GM12878 (cell line): ENCODE measurements at regions not wholly inside any gene's neighbourhood (a gene's known extent, or its start where the extent isn't known, plus 50 kb on each side); places are given as distances from the start of the nearest gene placed in this dataset.

Experiments
- ASH2L ChIP-seq: fragments of 300-600, 200-600 bp; sonication (generic); IDR thresholded peaks from 2 replicates; pipeline ENCODE4 v1.6.1; 2017; ENCODE audit warnings: low read depth, mild to moderate bottlenecking, borderline replicate concordance
- MAX ChIP-seq: IDR thresholded peaks from 2 replicates; pipeline ENCODE4 v1.6.1; 2012; ENCODE audit warnings: low read depth, low read length, improper control_type of control experiment
- POU2F2 ChIP-seq: IDR thresholded peaks from 3 replicates; pipeline ENCODE4 v1.6.1; 2011; ENCODE audit warnings: low read depth, mild to moderate bottlenecking, low read length, borderline replicate concordance
- USF2 ChIP-seq: IDR thresholded peaks from 2 replicates; pipeline ENCODE4 v1.6.1; 2011; ENCODE audit warnings: low read depth, low read length, improper control_type of control experiment, borderline replicate concordance

DNA sequence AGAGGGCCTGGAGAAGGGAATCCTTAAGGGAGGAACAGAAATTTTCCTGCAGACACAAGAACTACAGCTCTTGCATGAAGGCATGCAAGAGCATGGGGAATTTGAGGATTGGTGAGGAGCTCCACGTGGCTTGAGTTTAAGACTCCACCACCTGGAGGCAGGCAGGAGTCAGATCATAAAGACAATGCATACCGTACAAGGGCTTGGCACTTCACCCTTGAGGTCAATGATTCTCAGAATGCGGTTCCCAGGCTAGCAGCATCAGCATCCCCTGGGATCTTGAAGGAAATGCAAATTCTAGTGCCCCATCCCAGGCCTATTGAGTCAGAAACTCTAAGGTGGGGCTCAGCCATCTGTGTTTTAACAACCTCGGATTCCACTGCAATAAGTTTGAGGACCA, 143.8 kb downstream of the C7orf25 start:
- TF ChIP-seq POU2F2 (no peak), USF2 (no peak), ASH2L (no peak), MAX (no peak)
